ENCODE measurements at regions not wholly inside any gene's neighbourhood (a gene's known extent, or its start where the extent isn't known, plus 50 kb on each side); places are given as distances from the start of the nearest gene placed in this dataset.
"Not testable (repeated sequence)": the region's sequence is repeated elsewhere in the genome, so short reads cannot be mapped to it uniquely, and the experiment has no call there.

DNA sequence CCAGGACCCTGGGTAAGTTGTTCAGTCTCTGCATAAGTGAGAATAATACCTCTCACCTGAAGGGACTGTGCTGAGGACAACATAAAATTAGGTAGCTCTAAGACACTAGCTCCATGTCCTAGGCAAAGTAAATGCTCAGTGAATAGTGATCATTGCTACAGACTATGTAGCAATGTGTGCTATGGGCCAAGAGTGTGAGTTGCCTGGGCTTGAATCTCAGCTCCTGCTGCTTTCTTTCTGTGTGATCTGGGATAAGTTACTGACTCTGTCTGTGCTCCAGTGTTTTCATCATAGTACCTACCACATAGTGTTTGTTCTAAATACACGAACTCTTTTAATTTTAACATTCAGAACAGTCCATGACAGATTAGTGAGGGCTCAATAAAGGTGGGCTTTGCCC lies 81.1 kb upstream of the MFGE8 start:
- peaks cover 5% of the 10 kb centered on the region for H3K4me1 ChIP-seq (ENCODE audit: control insufficient read depth, insufficient read depth, low read length)
- H3K27me3 ChIP-seq (ENCODE audit: control insufficient read depth, insufficient read depth, low read length): no peaks in the 10 kb centered on the region
- no peaks in the 10 kb centered on the region for H3K9me3 ChIP-seq (ENCODE audit: control insufficient read depth, low read depth, low read length)
- no CpG with 5 or more reads among the region's 1 CpG for WGBS (ENCODE audit: insufficient coverage, low lambda C conversion rate)
- no peak overlapping the region for H3K4me3 ChIP-seq (ENCODE audit: low read length)
- H3K27ac ChIP-seq (ENCODE audit: low read length): no peak overlapping the region
- DNase-seq: no peak
- H3K36me3 ChIP-seq (ENCODE audit: control insufficient read depth, insufficient read depth, low read length): no peaks in the 10 kb centered on the region

GRCh38 chr15:88995449-88995848 lies 82.3 kb upstream of the MFGE8 start:
- 33% methylated on average over 1 of the region's 3 CpGs for WGBS (ENCODE audit: insufficient coverage, low lambda C conversion rate)
- no peak overlapping the region for H3K27ac ChIP-seq (ENCODE audit: low read length)
- H3K4me1 ChIP-seq (ENCODE audit: control insufficient read depth, insufficient read depth, low read length): peaks cover 5% of the 10 kb centered on the region
- no peaks in the 10 kb centered on the region for H3K27me3 ChIP-seq (ENCODE audit: control insufficient read depth, insufficient read depth, low read length)
- DNase-seq: peak; percentile 42 to 64
- H3K9me3 ChIP-seq (ENCODE audit: control insufficient read depth, low read depth, low read length): no peaks in the 10 kb centered on the region
- no peaks in the 10 kb centered on the region for H3K36me3 ChIP-seq (ENCODE audit: control insufficient read depth, insufficient read depth, low read length)
- no peak overlapping the region for H3K4me3 ChIP-seq (ENCODE audit: low read length)

DNA sequence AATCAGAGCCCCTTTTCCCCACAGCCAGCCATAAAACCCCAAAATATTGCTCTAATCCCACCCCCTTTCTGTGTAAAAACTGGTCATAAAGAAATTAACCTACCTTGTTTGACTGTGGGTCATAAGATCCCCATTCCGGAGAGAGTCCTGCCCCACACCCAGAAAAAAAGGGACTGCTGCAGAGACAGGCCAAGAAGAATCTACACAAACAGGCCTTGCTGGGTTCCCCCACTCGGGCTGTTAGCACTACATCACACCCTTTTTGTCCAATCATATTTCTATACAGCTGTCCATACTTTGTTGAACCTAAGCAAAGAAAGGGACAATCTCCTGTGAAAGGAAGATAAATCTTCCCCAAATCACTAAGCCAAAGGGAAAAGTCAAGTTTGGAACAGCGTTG lies 84.4 kb upstream of the MFGE8 start:
- no peak for DNase-seq
- peaks cover 5% of the 10 kb centered on the region for H3K4me1 ChIP-seq (ENCODE audit: control insufficient read depth, insufficient read depth, low read length)
- H3K9me3 ChIP-seq (ENCODE audit: control insufficient read depth, low read depth, low read length): no peaks in the 10 kb centered on the region
- no peak overlapping the region for H3K27ac ChIP-seq (ENCODE audit: low read length)
- no peaks in the 10 kb centered on the region for H3K36me3 ChIP-seq (ENCODE audit: control insufficient read depth, insufficient read depth, low read length)
- no peak overlapping the region for H3K4me3 ChIP-seq (ENCODE audit: low read length)
- no CpG with 5 or more reads among the region's 3 CpGs for WGBS (ENCODE audit: insufficient coverage, low lambda C conversion rate)
- H3K27me3 ChIP-seq (ENCODE audit: control insufficient read depth, insufficient read depth, low read length): no peaks in the 10 kb centered on the region

DNA sequence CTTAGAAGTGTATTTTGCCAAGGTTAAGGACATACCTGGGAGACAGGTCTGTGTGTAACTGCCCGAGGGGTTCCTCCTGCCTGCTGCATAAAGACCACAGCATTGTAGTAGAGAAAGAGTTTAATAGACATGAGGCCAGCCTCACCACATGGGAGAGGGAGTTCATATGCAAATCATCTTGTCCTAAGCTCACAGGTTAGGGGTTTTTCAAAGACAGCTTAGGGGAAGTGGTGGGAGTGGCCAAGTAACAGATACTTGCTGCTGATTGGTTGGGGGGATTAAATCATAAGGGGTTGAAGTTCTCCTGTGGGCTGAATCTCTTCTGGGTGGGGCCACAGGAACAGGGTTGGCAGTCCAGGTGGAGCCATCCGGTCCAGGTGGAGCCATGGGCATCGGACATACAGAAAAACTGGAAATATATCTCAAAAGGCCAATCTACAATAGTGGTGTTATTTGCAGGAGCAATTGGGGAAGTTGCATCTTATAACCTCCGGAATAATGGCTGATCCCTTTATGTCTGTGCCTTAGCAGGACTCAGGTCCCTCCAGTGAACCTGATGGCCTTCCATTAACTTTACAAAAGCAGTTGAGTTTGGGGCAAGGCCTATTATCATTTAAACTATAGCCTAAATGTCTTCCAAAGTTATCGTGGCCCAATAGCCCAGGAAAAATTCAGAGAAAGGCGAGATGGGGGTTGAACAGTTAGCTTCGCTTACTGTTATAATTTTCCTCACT lies 86.0 kb upstream of the MFGE8 start:
- Histone ChIP-seq H3K27ac (ENCODE audit: low read length) (no peak overlapping the region), H3K9me3 (ENCODE audit: control insufficient read depth, low read depth, low read length) (no peaks in the 10 kb centered on the region), H3K36me3 (ENCODE audit: control insufficient read depth, insufficient read depth, low read length) (no peaks in the 10 kb centered on the region), H3K4me3 (ENCODE audit: low read length) (no peak overlapping the region), H3K4me1 (ENCODE audit: control insufficient read depth, insufficient read depth, low read length) (peaks cover 5% of the 10 kb centered on the region), H3K27me3 (ENCODE audit: control insufficient read depth, insufficient read depth, low read length) (no peaks in the 10 kb centered on the region)
- DNase-seq: no peak
- WGBS (ENCODE audit: insufficient coverage, low lambda C conversion rate): no CpG with 5 or more reads among the region's 7 CpGs

DNA sequence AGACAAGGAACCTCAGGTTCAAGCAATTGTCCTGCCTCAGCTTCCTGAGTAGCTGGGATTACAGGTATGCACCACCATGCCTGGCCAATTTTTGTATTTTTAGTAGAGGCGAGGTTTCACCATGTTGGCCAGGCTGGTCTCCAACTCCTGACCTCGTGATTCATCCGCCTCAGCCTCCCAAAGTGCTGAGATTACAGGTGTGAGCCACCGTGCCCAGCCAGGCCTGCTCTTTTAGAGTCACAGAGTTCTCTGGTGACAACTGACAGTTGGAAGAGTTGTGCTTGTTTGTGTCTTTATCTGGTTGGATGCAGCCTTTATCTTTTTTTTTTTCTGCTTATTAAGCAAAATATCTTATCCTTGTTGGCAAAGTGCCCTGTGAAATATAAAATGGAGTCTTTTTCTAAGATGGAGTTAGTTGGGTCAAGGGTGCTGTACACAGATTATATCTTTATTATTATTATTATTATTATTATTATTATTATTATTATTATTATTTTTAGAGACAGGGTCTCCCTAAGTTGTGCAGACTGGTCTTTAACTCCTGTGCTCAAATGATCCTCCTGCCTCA lies 86.5 kb upstream of the ABHD2 start:
- not testable (repeated sequence) for H3K36me3 ChIP-seq (ENCODE audit: control insufficient read depth, insufficient read depth, low read length); H3K4me3 ChIP-seq (ENCODE audit: low read length); H3K4me1 ChIP-seq (ENCODE audit: control insufficient read depth, insufficient read depth, low read length); H3K9me3 ChIP-seq (ENCODE audit: control insufficient read depth, low read depth, low read length); H3K27ac ChIP-seq (ENCODE audit: low read length); DNase-seq; H3K27me3 ChIP-seq (ENCODE audit: control insufficient read depth, insufficient read depth, low read length)
- WGBS (ENCODE audit: insufficient coverage, low lambda C conversion rate): no CpG with 5 or more reads among the region's 4 CpGs

- no peaks in the 10 kb centered on the region for H3K4me1 ChIP-seq (ENCODE audit: control insufficient read depth, insufficient read depth, low read length)
- no peaks in the 10 kb centered on the region for H3K9me3 ChIP-seq (ENCODE audit: control insufficient read depth, low read depth, low read length)
- H3K27me3 ChIP-seq (ENCODE audit: control insufficient read depth, insufficient read depth, low read length): no peaks in the 10 kb centered on the region
- H3K36me3 ChIP-seq (ENCODE audit: control insufficient read depth, insufficient read depth, low read length): no peaks in the 10 kb centered on the region
- WGBS (ENCODE audit: insufficient coverage, low lambda C conversion rate): no CpG with 5 or more reads among the region's 5 CpGs
- H3K27ac ChIP-seq (ENCODE audit: low read length): no peak overlapping the region
- no peak overlapping the region for H3K4me3 ChIP-seq (ENCODE audit: low read length)
- DNase-seq: no peak
These were observed 85.9 kb upstream of the ABHD2 start for GRCh38 chr15:89002281-89002761.

- no CpG with 5 or more reads among the region's 5 CpGs for WGBS (ENCODE audit: insufficient coverage, low lambda C conversion rate)
- Histone ChIP-seq H3K4me3 (ENCODE audit: low read length) (no peak overlapping the region), H3K9me3 (ENCODE audit: control insufficient read depth, low read depth, low read length) (no peaks in the 10 kb centered on the region), H3K4me1 (ENCODE audit: control insufficient read depth, insufficient read depth, low read length) (no peaks in the 10 kb centered on the region), H3K27me3 (ENCODE audit: control insufficient read depth, insufficient read depth, low read length) (no peaks in the 10 kb centered on the region), H3K36me3 (ENCODE audit: control insufficient read depth, insufficient read depth, low read length) (no peaks in the 10 kb centered on the region), H3K27ac (ENCODE audit: low read length) (no peak overlapping the region)
- DNase-seq: no peak
These were observed 85.4 kb upstream of the ABHD2 start for GRCh38 chr15:89002830-89003229.

DNA sequence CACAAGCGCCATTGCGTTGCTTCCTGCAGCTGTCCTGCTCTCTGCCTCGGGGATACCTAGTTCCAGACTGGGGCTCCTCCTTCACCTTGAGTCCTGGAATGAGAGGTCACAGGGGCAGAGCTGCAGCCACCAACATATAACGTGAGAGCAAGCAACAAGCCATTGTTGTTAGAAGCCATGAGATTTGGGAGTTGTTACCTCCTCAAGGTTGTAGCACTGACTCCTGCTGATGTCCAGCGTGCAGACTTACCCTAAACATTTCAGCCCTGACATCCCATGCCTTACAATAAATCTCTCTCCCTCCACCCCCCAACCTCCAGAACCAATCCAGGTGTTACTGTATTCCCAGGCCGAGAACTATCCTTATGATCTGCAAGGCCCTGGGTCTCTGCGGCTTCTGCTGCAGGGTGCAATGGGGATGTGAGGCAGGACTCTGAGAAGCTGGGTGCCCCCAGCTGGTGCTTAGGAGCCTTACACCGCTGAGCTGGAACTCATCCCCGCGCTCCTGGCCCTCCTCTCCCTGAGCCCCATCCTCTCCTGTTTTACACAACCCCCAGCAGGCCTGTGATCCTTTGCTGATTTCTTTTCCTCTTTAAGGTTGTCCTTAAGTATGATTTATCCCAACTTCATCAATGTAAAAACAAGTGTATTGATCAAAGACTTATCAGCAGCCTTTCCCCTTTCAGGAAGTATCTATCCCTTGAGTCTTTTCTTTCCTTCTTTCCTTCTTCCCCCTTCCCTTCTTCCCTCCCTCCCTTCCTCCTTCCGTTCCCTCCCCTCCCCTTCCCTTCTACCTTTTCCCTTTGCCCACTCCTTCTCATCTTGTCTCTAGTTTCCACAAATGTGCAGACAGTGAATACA lies 84.2 kb upstream of the ABHD2 start:
- Histone ChIP-seq H3K36me3 (ENCODE audit: control insufficient read depth, insufficient read depth, low read length) (no peaks in the 10 kb centered on the region), H3K4me3 (ENCODE audit: low read length) (no peak overlapping the region), H3K27ac (ENCODE audit: low read length) (no peak overlapping the region), H3K27me3 (ENCODE audit: control insufficient read depth, insufficient read depth, low read length) (no peaks in the 10 kb centered on the region), H3K4me1 (ENCODE audit: control insufficient read depth, insufficient read depth, low read length) (no peaks in the 10 kb centered on the region), H3K9me3 (ENCODE audit: control insufficient read depth, low read depth, low read length) (no peaks in the 10 kb centered on the region)
- peak; percentile 40 to 49 for DNase-seq
- 71% methylated on average over 1 of the region's 11 CpGs for WGBS (ENCODE audit: insufficient coverage, low lambda C conversion rate)

DNA sequence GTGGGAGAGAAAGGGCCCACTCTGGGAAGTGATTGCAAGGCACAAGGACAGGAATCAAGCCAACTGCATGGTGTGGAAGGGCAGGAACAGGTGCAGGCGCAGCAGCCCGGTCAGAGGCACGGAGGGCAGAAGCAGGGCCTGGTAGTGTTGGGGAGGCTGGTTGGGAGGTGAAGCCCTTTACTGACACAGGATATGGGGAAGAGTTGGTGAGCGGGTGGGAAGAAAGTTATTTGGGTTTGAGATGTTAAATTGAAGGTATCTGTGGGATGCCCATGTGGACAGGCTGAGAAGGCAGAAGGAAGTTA lies 83.6 kb upstream of the ABHD2 start:
- no peak overlapping the region for H3K4me3 ChIP-seq (ENCODE audit: low read length)
- H3K27me3 ChIP-seq (ENCODE audit: control insufficient read depth, insufficient read depth, low read length): no peaks in the 10 kb centered on the region
- no peaks in the 10 kb centered on the region for H3K9me3 ChIP-seq (ENCODE audit: control insufficient read depth, low read depth, low read length)
- DNase-seq: no peak
- no peaks in the 10 kb centered on the region for H3K4me1 ChIP-seq (ENCODE audit: control insufficient read depth, insufficient read depth, low read length)
- H3K36me3 ChIP-seq (ENCODE audit: control insufficient read depth, insufficient read depth, low read length): no peaks in the 10 kb centered on the region
- no peak overlapping the region for H3K27ac ChIP-seq (ENCODE audit: low read length)
- no CpG with 5 or more reads among the region's 4 CpGs for WGBS (ENCODE audit: insufficient coverage, low lambda C conversion rate)

DNA sequence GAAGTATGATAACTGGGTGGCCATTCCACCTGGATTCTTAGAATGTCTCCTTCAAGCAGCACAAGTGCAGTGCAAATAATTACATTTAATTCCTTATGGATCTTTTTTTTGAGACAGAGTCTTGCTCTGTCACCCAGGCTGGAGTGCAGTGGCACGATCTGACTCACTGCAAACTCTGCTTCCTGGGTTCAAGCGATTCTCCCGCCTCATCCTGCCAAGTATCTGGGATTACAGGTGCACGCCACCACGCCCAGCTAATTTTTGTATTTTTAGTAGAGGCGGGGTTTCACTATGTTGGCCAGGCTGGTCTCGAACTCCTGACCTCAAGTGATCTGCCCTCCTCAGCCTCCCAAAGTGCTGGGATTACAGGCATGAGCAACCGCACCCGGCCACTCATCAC lies 80.7 kb upstream of the ABHD2 start:
- DNase-seq; H3K27ac ChIP-seq (ENCODE audit: low read length): not testable (repeated sequence)
- no CpG with 5 or more reads among the region's 9 CpGs for WGBS (ENCODE audit: insufficient coverage, low lambda C conversion rate)

More for the DNA sequence above, 80.7 kb upstream of the ABHD2 start:
- H3K36me3 ChIP-seq (ENCODE audit: control insufficient read depth, insufficient read depth, low read length); H3K4me3 ChIP-seq (ENCODE audit: low read length); H3K4me1 ChIP-seq (ENCODE audit: control insufficient read depth, insufficient read depth, low read length); H3K9me3 ChIP-seq (ENCODE audit: control insufficient read depth, low read depth, low read length); H3K27me3 ChIP-seq (ENCODE audit: control insufficient read depth, insufficient read depth, low read length): not testable (repeated sequence)
